ENCODE measurements at regions not wholly inside any gene's neighbourhood (a gene's known extent, or its start where the extent isn't known, plus 50 kb on each side); places are given as distances from the start of the nearest gene placed in this dataset.

DNA sequence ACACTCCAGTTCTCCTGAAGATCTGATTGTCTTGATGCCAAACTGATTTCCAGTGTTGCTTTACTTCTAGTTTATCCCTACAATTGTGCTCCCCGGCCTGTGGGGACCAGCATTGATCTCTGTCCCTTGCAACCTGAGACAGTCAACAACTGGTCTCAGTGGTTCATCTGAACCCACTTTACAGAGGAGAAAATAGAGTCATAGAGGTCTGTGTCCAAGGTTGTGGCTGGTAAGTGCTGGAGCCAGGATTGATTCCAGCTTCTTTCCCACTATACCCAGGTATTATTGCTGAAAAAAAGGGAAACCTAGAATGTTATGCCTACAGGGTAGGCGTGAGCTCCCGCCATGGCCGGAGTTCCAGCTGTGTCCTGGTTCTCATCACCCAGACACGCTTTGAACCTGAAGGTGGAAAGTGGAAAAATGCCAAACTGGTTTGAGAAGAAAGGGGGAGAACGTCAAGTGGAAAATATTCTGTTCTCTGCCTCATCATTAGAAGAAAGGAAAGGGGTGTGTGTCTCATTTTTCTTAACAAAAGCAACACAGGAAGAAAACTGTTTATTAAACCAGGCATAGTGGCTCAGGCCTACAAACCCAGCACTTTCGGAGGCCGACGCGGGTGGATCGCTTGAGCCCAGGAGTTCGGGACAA is 60.7 kb upstream of the ITPKB start:
- no peaks in the 10 kb centered on the region for H3K9me3 ChIP-seq (ENCODE audit: control insufficient read depth, low read depth, low read length)
- no peak overlapping the region for H2BK20ac ChIP-seq (ENCODE audit: low read depth, low read length, poor library complexity, severe bottlenecking)
- H4K20me1 ChIP-seq (ENCODE audit: control insufficient read depth, insufficient read depth, insufficient read length) = no peaks in the 10 kb centered on the region
- H2AFZ ChIP-seq (ENCODE audit: low read length) = no peak overlapping the region
- H3K27me3 Mint-ChIP-seq (ENCODE audit: low read depth) = peaks cover 3% of the 10 kb centered on the region
- H3K9ac ChIP-seq (ENCODE audit: extremely low read depth, insufficient read length, low read length) = no peak overlapping the region
- no peak overlapping the region for H2BK5ac ChIP-seq (ENCODE audit: insufficient read length, low read length)
- no peak overlapping the region for H4K91ac ChIP-seq (ENCODE audit: insufficient read length, low read depth, low read length)
- H2AK5ac ChIP-seq (ENCODE audit: insufficient read length, low read length) = no peak overlapping the region
- no peaks in the 10 kb centered on the region; a peak in 1 of 7 replicates for H3K36me3 Mint-ChIP-seq (ENCODE audit: insufficient read depth in 1 of 3, low read depth in 3 of 3)
- H3K4me1 Mint-ChIP-seq = no peaks in the 10 kb centered on the region
- no peak overlapping the region for H3K27ac ChIP-seq (ENCODE audit: insufficient read length, low read depth, low read length)
- H3K4me2 ChIP-seq (ENCODE audit: insufficient read depth, insufficient read length, low read length) = no peak overlapping the region
- H3T11ph ChIP-seq (ENCODE audit: low read length) = no peak overlapping the region
- no peak overlapping the region for H4K5ac ChIP-seq (ENCODE audit: insufficient read length, low read depth, low read length)
- no peak overlapping the region for H3K27ac Mint-ChIP-seq
- H3K4me3 Mint-ChIP-seq = no peak overlapping the region
- no peaks in the 10 kb centered on the region for H3K79me2 ChIP-seq (ENCODE audit: insufficient read depth, low read length)
- no peak overlapping the region for H3K18ac ChIP-seq (ENCODE audit: insufficient read length, low read depth, low read length)
- no peak overlapping the region for H4K8ac ChIP-seq (replicated peaks; ENCODE audit: insufficient read length, low read depth, low read length)
- TF ChIP-seq, protein P1, sequence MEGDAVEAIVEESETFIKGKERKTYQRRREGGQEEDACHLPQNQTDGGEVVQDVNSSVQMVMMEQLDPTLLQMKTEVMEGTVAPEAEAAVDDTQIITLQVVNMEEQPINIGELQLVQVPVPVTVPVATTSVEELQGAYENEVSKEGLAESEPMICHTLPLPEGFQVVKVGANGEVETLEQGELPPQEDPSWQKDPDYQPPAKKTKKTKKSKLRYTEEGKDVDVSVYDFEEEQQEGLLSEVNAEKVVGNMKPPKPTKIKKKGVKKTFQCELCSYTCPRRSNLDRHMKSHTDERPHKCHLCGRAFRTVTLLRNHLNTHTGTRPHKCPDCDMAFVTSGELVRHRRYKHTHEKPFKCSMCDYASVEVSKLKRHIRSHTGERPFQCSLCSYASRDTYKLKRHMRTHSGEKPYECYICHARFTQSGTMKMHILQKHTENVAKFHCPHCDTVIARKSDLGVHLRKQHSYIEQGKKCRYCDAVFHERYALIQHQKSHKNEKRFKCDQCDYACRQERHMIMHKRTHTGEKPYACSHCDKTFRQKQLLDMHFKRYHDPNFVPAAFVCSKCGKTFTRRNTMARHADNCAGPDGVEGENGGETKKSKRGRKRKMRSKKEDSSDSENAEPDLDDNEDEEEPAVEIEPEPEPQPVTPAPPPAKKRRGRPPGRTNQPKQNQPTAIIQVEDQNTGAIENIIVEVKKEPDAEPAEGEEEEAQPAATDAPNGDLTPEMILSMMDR (conservative IDR thresholded peaks at IDR 0.05) = no peak
- H3K4me1 ChIP-seq (ENCODE audit: insufficient read depth, low read length) = no peaks in the 10 kb centered on the region
- no peak overlapping the region for H2BK12ac ChIP-seq (ENCODE audit: insufficient read length, low read depth, low read length)
- H3K23ac ChIP-seq (ENCODE audit: insufficient read length, low read depth, low read length) = no peak overlapping the region
- H3K27me3 ChIP-seq (ENCODE audit: insufficient read depth, low read length) = no peaks in the 10 kb centered on the region
- H3K56ac ChIP-seq (ENCODE audit: insufficient read length, low read depth, low read length) = no peak overlapping the region
- no CpG with 5 or more reads among the region's 12 CpGs for WGBS (ENCODE audit: extremely low coverage, insufficient read length, low lambda C conversion rate)
- H3K9me3 Mint-ChIP-seq = no peaks in the 10 kb centered on the region
- no peak overlapping the region for H3K14ac ChIP-seq (ENCODE audit: insufficient read depth, low read length)
- no peak for DNase-seq
- no peak overlapping the region for H2BK15ac ChIP-seq (ENCODE audit: low read depth, low read length)
- H2BK120ac ChIP-seq (ENCODE audit: low read depth, low read length, poor library complexity, severe bottlenecking) = no peak overlapping the region
- no peaks in the 10 kb centered on the region for H3K23me2 ChIP-seq (ENCODE audit: insufficient read length, low read depth, low read length, poor library complexity, severe bottlenecking)
- H3K79me1 ChIP-seq (ENCODE audit: insufficient read depth, low read depth, low read length, poor library complexity, severe bottlenecking) = no peaks in the 10 kb centered on the region
- H3K4ac ChIP-seq (ENCODE audit: low read depth, low read length) = no peak overlapping the region

Measured in H9 (cell line).